GM20000 (cell line): ENCODE measurements at regions not wholly inside any gene's neighbourhood (a gene's known extent, or its start where the extent isn't known, plus 50 kb on each side); places are given as distances from the start of the nearest gene placed in this dataset.
"Not testable (repeated sequence)": the region's sequence is repeated elsewhere in the genome, so short reads cannot be mapped to it uniquely, and the experiment has no call there.

ENCODE experiments used
- DNase-seq: peaks from one replicate; pipeline ENCODE4 v3.0.0; 2012; ENCODE audit warnings: low spot score
- TF ChIP-seq, protein P1 (sequence below): IDR thresholded peaks from 2 replicates; pipeline ENCODE4 v1.5.1; 2012; ENCODE audit warnings: mild to moderate bottlenecking, control low read depth; ENCODE audit errors: extremely low read depth, missing control alignments

DNA sequence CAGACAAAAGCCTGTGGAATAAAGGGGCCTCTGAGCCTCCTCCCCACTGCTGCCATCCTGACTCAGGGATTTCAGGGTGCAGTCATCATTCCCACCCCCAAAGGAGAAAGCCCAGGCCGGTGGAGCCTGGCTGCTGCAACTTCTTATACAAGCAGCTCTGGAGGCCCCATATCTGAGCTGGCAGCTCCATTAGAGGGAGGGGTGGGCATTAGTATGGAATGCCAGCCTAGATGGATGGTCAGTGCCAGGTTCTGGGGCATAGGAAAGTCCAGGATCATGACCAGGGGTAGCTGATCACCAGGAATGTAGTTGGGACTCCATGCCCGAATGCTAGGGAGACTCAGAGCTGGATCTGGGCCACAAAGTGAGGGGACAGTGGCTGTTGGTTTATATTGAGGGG is 581.0 kb downstream of the KCNJ18 start:
- no peak for DNase-seq
- TF ChIP-seq, protein P1, sequence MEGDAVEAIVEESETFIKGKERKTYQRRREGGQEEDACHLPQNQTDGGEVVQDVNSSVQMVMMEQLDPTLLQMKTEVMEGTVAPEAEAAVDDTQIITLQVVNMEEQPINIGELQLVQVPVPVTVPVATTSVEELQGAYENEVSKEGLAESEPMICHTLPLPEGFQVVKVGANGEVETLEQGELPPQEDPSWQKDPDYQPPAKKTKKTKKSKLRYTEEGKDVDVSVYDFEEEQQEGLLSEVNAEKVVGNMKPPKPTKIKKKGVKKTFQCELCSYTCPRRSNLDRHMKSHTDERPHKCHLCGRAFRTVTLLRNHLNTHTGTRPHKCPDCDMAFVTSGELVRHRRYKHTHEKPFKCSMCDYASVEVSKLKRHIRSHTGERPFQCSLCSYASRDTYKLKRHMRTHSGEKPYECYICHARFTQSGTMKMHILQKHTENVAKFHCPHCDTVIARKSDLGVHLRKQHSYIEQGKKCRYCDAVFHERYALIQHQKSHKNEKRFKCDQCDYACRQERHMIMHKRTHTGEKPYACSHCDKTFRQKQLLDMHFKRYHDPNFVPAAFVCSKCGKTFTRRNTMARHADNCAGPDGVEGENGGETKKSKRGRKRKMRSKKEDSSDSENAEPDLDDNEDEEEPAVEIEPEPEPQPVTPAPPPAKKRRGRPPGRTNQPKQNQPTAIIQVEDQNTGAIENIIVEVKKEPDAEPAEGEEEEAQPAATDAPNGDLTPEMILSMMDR, result no peak

DNA sequence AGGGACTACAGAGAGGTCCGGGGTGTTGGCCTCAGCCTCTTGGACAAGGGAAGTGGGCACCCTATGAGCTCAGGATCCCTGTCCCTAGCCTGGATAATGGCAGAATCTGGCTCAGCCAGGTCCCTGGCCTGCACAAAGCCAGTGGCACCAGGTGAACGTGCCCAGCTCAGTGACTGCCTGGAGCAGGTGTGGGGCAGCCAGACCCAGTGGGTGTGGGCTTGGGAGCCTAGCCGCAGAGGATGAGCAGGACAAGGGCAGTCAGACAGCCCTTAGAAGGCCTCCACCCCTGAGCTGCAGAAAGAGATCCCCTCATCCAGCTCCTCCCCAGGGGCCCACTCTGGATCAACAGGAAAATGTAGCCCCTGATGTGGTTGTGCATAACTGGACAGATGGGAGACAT is 585.3 kb downstream of the KCNJ18 start:
- no peak for DNase-seq
- TF ChIP-seq, protein P1, result no peak

DNA sequence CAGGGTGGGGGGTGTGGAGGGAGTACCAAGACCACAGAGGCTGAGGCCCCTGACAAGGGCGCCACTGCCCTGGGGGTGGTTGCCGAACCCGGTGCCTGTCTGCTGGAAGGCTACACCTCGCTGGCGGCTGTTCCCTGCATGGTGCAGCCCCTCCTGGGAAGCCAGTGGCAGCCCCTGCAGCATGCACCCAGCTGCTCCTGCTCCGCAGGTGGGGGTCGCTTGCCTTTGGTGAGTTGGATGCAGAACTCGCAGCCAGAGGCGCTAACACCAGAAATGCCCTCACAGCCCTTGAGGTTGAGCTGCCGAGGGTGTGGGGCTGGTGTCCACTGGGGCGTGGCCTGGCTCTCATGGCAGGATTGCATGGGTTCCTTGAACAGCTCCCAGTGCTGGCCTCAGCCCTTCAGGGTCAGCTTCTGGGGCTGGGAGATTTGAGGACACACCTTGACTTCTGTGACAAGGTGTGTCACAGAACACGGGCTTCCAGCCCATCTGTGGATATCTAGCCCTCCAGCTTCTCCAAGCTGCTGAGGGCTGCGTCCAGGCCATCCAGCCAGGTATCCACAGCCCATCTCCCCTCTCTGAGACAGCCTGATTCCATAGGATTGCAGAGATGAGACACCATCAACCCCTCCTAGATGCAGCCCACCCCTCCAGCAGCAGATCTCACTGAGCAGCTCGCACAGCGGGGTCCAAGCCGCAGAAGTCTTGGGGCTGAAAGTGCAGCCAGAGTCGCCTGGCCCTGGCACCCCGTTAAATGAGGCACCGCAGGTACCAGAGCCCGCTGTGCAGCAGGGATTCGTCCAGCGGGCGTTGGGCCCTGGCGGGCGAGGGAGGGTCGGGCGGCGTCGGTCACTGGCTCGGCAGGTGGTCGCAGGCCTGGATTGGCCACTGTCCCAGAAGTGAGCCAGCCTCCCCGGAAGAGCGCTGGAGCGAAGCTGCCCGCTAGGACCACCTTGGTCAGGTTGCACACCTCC is 586.3 kb downstream of the KCNJ18 start:
- TF ChIP-seq, protein P1, result no peak
- DNase-seq, result no peak

DNA sequence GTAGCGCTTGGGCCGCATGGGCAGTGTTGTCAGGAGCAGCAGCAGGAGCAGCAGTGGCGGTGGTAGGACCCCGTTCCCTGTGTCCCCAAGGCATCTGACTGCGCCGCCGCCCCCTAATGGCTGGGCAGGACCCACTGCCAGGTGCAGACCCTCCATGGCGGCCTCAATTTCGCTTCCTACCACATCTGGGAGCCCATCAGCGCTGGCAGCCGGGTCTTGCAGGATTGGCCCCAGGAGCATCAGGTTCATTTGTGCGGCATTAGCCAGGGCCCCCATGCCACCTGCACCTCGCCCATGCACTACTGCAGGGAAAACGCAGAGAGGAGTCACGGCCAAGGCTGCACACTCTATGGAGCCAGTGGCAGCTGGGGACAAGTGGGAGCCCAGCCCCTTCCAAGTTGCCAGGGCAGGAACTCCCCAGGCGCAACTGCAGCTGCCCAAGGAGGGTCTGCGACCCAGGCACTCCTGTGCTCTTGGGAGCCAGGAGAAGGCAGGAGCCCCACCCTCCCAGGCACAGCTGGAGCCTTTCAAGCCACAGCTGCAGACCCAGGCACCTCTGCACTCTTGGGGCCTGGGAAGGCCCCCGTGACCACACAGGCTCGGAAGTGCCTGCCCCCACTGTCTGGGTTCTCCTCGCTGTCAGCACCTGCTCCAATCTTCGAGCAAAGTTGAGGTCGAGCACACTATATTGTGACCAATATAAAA is 594.2 kb downstream of the KCNJ18 start:
- no peak for DNase-seq
- TF ChIP-seq, protein P1, result no peak

DNA sequence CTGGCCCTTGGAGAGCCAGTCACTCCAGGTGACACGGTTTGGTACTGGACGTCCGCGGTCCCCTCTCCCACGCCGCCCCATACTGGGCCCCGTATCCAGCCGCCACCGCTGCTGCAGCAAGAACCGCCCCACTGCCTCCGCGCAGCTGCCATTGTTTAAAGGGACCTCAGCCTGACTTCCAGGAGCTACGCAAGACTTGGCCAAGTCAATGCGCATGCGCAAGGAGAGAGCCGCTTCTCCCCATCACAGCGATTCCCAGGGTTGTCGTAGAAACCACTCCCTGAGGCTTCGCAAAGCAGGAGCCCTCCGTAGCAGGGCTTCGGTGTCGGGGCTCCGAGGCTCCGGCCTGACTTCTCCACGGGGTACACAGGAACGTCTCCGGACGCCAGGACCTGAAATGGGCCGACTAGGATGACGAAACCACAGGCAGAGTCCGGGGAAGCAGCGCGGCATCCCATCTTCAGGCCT is 606.2 kb downstream of the KCNJ18 start:
- DNase-seq, result not testable (repeated sequence)

DNA sequence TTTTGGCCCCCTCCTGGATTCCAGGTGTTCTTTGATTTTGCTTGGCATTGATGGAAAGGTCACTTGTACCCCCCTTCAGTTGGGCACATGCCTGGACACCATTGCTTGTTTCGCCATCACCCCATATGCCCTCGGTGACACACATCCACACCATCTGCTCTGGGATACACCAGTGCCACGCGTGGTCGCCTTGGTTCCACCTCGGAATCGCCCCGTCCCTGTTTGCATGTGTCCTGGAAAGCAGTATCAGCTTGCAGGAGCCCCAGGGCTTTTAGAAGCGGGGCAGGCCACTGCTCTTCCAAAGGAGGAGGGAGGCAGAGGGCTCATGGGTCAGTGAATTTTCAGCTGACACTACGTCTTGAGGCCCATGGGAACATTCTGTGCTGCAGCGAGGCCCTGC is 607.9 kb downstream of the KCNJ18 start:
- TF ChIP-seq, protein P1, result no peak
- DNase-seq, result no peak

DNA sequence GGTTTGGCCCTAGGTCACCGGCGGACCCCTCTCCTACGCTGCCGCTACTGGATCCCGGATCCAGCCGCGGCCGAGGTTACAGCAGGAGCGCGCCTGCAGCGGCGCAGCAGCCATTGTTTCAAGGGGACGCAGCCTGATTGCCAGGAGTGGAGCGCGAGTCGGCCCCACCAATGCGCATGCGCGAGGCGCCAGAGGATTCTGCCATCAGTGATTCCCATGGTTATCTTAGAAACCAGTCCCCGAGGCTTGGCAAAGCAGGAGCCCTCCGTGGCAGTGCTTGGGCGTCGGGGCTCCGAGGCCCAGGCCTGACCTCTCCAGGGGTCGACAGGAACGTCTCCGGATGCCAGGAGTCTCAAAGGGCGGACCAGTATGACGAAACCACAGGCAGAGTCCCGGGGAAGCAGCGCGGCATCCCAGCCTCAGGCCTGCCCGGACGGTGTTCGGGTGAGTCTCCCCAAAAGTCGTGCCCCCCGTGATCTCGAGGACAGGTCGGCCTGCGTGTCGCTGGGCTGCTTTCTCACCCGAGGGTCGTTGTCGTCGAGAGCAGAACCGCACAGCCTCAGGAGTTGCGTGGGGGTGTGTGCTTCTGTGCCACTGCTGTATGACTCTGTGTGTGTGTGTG is 608.5 kb downstream of the KCNJ18 start:
- DNase-seq, result no peak
- TF ChIP-seq, protein P1, result no peak
